ENCODE measurements at regions not wholly inside any gene's neighbourhood (a gene's known extent, or its start where the extent isn't known, plus 50 kb on each side); places are given as distances from the start of the nearest gene placed in this dataset.

DNA sequence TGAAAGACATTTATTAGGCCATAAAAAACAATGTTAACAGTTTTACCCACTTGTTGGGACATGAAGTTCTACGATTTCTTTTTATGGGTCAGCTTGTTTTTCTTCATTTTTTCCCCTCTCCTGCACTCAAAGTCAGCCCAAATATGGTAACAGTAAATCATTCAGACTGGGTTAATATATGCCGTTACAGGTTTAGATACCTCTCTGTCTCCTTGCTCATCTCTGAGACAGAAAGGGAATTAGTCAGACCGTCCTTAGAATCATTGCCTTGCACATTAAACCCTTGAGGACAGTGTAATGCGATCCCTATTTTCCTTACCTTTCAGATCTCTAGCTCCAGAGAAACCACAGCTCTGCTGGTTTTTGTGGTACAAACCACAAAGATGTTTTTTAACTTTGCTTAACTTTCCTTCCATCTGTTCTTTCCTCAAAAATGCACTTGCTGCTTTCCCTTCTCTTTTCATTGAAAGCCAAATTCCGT, 613.3 kb downstream of the PLPP3 start:
- TF ChIP-seq, protein P1, sequence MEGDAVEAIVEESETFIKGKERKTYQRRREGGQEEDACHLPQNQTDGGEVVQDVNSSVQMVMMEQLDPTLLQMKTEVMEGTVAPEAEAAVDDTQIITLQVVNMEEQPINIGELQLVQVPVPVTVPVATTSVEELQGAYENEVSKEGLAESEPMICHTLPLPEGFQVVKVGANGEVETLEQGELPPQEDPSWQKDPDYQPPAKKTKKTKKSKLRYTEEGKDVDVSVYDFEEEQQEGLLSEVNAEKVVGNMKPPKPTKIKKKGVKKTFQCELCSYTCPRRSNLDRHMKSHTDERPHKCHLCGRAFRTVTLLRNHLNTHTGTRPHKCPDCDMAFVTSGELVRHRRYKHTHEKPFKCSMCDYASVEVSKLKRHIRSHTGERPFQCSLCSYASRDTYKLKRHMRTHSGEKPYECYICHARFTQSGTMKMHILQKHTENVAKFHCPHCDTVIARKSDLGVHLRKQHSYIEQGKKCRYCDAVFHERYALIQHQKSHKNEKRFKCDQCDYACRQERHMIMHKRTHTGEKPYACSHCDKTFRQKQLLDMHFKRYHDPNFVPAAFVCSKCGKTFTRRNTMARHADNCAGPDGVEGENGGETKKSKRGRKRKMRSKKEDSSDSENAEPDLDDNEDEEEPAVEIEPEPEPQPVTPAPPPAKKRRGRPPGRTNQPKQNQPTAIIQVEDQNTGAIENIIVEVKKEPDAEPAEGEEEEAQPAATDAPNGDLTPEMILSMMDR (IDR thresholded peaks at IDR 0.05): no peak
- no peak for TF ChIP-seq ZFX (IDR thresholded peaks at IDR 0.05; ENCODE audit: borderline replicate concordance)

Measured in 22Rv1 (cell line).